IMR-90 (cell line): ENCODE measurements at regions not wholly inside any gene's neighbourhood (a gene's known extent, or its start where the extent isn't known, plus 50 kb on each side); places are given as distances from the start of the nearest gene placed in this dataset.

Experiments
- CHD1 ChIP-seq: IDR thresholded peaks from 2 replicates; pipeline ENCODE4 v1.6.1; 2012; ENCODE audit warnings: low read depth, low read length, improper control_type of control experiment
- CTCF ChIP-seq: conservative IDR thresholded peaks from 2 replicates; pipeline ENCODE4 v1.5.1; 2012; ENCODE audit warnings: mild to moderate bottlenecking, low read depth, low read length, improper control_type of control experiment
- ELK1 ChIP-seq: fragments of 150-350 bp; IDR thresholded peaks from 2 replicates; pipeline ENCODE4 v1.6.1; 2016; ENCODE audit warnings: low read depth, mild to moderate bottlenecking, low read length, moderate library complexity, borderline replicate concordance
- FOS ChIP-seq: fragments of 150-350 bp; IDR thresholded peaks from 2 replicates; pipeline ENCODE4 v1.6.1; 2016; ENCODE audit warnings: low read depth, low read length
- MAFK ChIP-seq: IDR thresholded peaks from 2 replicates; pipeline ENCODE4 v1.6.1; 2012; ENCODE audit warnings: low read depth, low read length, improper control_type of control experiment
- POLR2A ChIP-seq: IDR thresholded peaks from 2 replicates; pipeline ENCODE4 v1.6.1; 2012; ENCODE audit warnings: mild to moderate bottlenecking, low read depth, low read length
- RAD21 ChIP-seq: IDR thresholded peaks from 2 replicates; pipeline ENCODE4 v1.6.1; 2012; ENCODE audit warnings: low read length, improper control_type of control experiment
- RCOR1 ChIP-seq: IDR thresholded peaks from 2 replicates; pipeline ENCODE4 v1.6.1; 2012; ENCODE audit warnings: mild to moderate bottlenecking, low read length, improper control_type of control experiment; ENCODE audit not compliant: insufficient replicate concordance
- SMC3 ChIP-seq: fragments of 150-350 bp; IDR thresholded peaks from 2 replicates; pipeline ENCODE4 v1.6.1; 2016; ENCODE audit warnings: low read depth, mild to moderate bottlenecking, antibody characterized with exemption, low read length, moderate library complexity

DNA sequence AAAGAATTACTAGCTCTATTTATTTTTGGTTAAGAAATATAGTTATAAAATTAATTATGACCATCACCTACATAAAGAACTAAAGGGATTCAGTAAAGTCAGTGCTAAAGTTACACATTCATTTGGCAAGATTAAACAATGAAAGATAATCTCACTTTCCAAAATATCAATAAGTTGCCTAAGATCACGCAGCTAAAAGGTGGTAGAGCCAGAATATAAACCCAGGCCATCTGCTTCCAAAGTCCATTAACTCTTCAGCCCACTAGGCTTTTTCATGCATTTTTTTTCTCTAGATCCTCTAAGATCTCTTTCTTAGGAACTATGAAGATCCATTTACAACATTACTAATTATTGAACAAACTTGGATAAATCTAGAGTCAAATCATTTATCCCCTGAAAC is 66.6 kb upstream of the RND3 start:
- TF ChIP-seq POLR2A (no peak), CTCF (no peak), CHD1 (no peak), SMC3 (no peak), RAD21 (no peak), RCOR1 (no peak), FOS (no peak), ELK1 (no peak), MAFK (no peak)
